PC-9 (cell line): ENCODE measurements at regions not wholly inside any gene's neighbourhood (a gene's known extent, or its start where the extent isn't known, plus 50 kb on each side); places are given as distances from the start of the nearest gene placed in this dataset.

Source experiments
- BruUV-seq: library from RNA; stranded (reverse); fragments of 400-500 nt; replicated peaks from 2 replicates; lab custom pipeline; 2021; lab: Mats Ljungman, UMichigan
- CTCF ChIA-PET: fragments of 300-600 bp; sonication (Branson Sonifier 250); formaldehyde crosslinking; loops from one replicate; lab custom pipeline; 2022; ENCODE audit warnings: antibody characterized with exemption; lab: Charles Lee
- POLR2A ChIA-PET: fragments of 300-600 bp; sonication (Branson Sonifier 250); formaldehyde crosslinking; loops from one replicate; lab custom pipeline; 2022; ENCODE audit warnings: antibody characterized with exemption; ENCODE audit not compliant: unreplicated experiment; lab: Charles Lee
- DNase-seq, 2 experiments: peaks; one replicate each; pipeline versions ENCODE4 v3.0.0 to v3.0.0-alpha.2; 2015 to 2022; ENCODE audit warnings: mixed read lengths in 1 of 2
- H2AFZ ChIP-seq: fragments of 200-600 bp; sonication (generic); 2 replicates; pipeline ENCODE4 v1.8.1; 2017; ENCODE audit warnings: antibody characterized with exemption
- H3F3A ChIP-seq: fragments of 200-600 bp; sonication (generic); 2 replicates; pipeline ENCODE4 v1.8.1; 2017; ENCODE audit warnings: antibody characterized with exemption, mild to moderate bottlenecking, low read depth; ENCODE audit not compliant: insufficient read depth
- H3K27ac ChIP-seq: fragments of 200-600 bp; sonication (generic); 2 replicates; pipeline ENCODE4 v1.6.1; 2016; ENCODE audit warnings: mixed run types
- H3K27me3 ChIP-seq: fragments of 200-600 bp; sonication (generic); 2 replicates; pipeline ENCODE4 v1.6.1; 2016; ENCODE audit warnings: low read depth, mixed run types; ENCODE audit not compliant: insufficient read depth
- H3K36me3 ChIP-seq: fragments of 200-600 bp; sonication (generic); 2 replicates; pipeline ENCODE4 v1.6.1; 2016; ENCODE audit warnings: low read depth, mixed run types
- H3K4me1 ChIP-seq: fragments of 200-600 bp; sonication (generic); replicated peaks from 2 replicates; pipeline ENCODE4 v1.6.1; 2016; ENCODE audit warnings: mixed run types; ENCODE audit not compliant: insufficient read depth
- H3K4me2 ChIP-seq: fragments of 200-600 bp; sonication (generic); 2 replicates; pipeline ENCODE4 v1.6.1; 2017; ENCODE audit warnings: mixed run types
- H3K4me3 ChIP-seq: fragments of 200-600 bp; sonication (generic); 2 replicates; pipeline ENCODE4 v1.6.1; 2016; ENCODE audit warnings: mixed run types
- H3K79me2 ChIP-seq: fragments of 200-600 bp; sonication (generic); 2 replicates; pipeline ENCODE4 v1.6.1; 2017; ENCODE audit warnings: low read depth, mixed run types
- H3K9me2 ChIP-seq: fragments of 200-600 bp; sonication (generic); 2 replicates; pipeline ENCODE4 v1.8.1; 2017; ENCODE audit warnings: mild to moderate bottlenecking; ENCODE audit not compliant: insufficient read depth
- H3K9me3 ChIP-seq: fragments of 200-600 bp; sonication (generic); 2 replicates; pipeline ENCODE4 v1.8.1; 2016; ENCODE audit warnings: low read depth; ENCODE audit not compliant: insufficient read depth
- H4K20me1 ChIP-seq: fragments of 200-600 bp; sonication (generic); 2 replicates; pipeline ENCODE4 v1.8.1; 2017; ENCODE audit not compliant: insufficient read depth
- CTCF ChIP-seq: fragments of 200-600 bp; sonication (generic); conservative IDR thresholded peaks from 2 replicates; pipeline ENCODE4 v1.6.1; 2017; ENCODE audit warnings: mixed run types, antibody characterized with exemption, mild to moderate bottlenecking, moderate library complexity
- EZH2 ChIP-seq: fragments of 200-600 bp; sonication (generic); IDR thresholded peaks from 2 replicates; pipeline ENCODE4 v1.8.0; 2017; ENCODE audit warnings: antibody characterized with exemption, low read depth
- intact Hi-C: fragments of 100-400 bp; cut with micrococcal nuclease; formaldehyde crosslinking; loops from one replicate; pipeline ENCODE4 v1.10.0; 2022; ENCODE audit not compliant: unreplicated experiment

- Histone ChIP-seq H3K79me2 (no peaks in the 10 kb centered on the region), H3K9me2 (no peaks in the 10 kb centered on the region), H3K4me3 (no peak overlapping the region), H3K27me3 (no peaks in the 10 kb centered on the region), H3K4me2 (no peak overlapping the region), H3F3A (no peaks in the 10 kb centered on the region), H3K27ac (no peak overlapping the region), H3K9me3 (no peaks in the 10 kb centered on the region), H3K36me3 (no peaks in the 10 kb centered on the region), H4K20me1 (no peaks in the 10 kb centered on the region), H3K4me1 (no peaks in the 10 kb centered on the region), H2AFZ (no peak overlapping the region)
- ChIA-PET CTCF (no interaction called here), POLR2A (no interaction called here)
- no peak for TF ChIP-seq EZH2
- no TSS peak for BruUV-seq
- intact Hi-C loops = no loop called here
- no peak for DNase-seq
These were observed 148.0 kb upstream of the PCDH20 start for GRCh38 chr13:61563645-61564044.

- Histone ChIP-seq H3K27ac (no peak overlapping the region), H3K4me3 (no peak overlapping the region), H3K9me2 (no peaks in the 10 kb centered on the region), H4K20me1 (no peaks in the 10 kb centered on the region), H3F3A (no peaks in the 10 kb centered on the region), H3K79me2 (no peaks in the 10 kb centered on the region), H3K9me3 (no peaks in the 10 kb centered on the region), H3K4me1 (no peaks in the 10 kb centered on the region), H2AFZ (no peak overlapping the region), H3K27me3 (no peaks in the 10 kb centered on the region), H3K36me3 (no peaks in the 10 kb centered on the region), H3K4me2 (no peak overlapping the region)
- intact Hi-C loops = no loop called here
- ChIA-PET POLR2A (no interaction called here), CTCF (no interaction called here)
- TF ChIP-seq CTCF = no peak
- TF ChIP-seq EZH2 = no peak
- BruUV-seq = no TSS peak
- DNase-seq = no peak
These were observed 131.3 kb upstream of the PCDH20 start for GRCh38 chr13:61546911-61547310.

- H4K20me1 ChIP-seq = no peaks in the 10 kb centered on the region
- H3F3A ChIP-seq = no peaks in the 10 kb centered on the region
- TF ChIP-seq EZH2 = no peak
- no peak for TF ChIP-seq CTCF
- no peak overlapping the region for H3K4me3 ChIP-seq
- intact Hi-C loops = no loop called here
- CTCF ChIA-PET = no interaction called here
- no peaks in the 10 kb centered on the region for H3K9me3 ChIP-seq
- no peaks in the 10 kb centered on the region for H3K27me3 ChIP-seq
- BruUV-seq = no TSS peak
- no peak overlapping the region for H2AFZ ChIP-seq
- DNase-seq = no peak
- H3K9me2 ChIP-seq = no peaks in the 10 kb centered on the region
- H3K36me3 ChIP-seq = no peaks in the 10 kb centered on the region
- POLR2A ChIA-PET = no interaction called here
- no peak overlapping the region for H3K4me2 ChIP-seq
- no peaks in the 10 kb centered on the region for H3K79me2 ChIP-seq
- no peaks in the 10 kb centered on the region for H3K4me1 ChIP-seq
- no peak overlapping the region for H3K27ac ChIP-seq
These were observed 130.8 kb upstream of the PCDH20 start for GRCh38 chr13:61546413-61546812.

GRCh38 chr13:61536433-61536832, 120.8 kb upstream of the PCDH20 start:
- no peaks in the 10 kb centered on the region for H3K4me1 ChIP-seq
- H3K79me2 ChIP-seq = no peaks in the 10 kb centered on the region
- no peak overlapping the region for H3K4me3 ChIP-seq
- H3K4me2 ChIP-seq = no peak overlapping the region
- ChIA-PET POLR2A (no interaction called here), CTCF (no interaction called here)
- no peaks in the 10 kb centered on the region for H3K36me3 ChIP-seq
- no peaks in the 10 kb centered on the region for H3K9me3 ChIP-seq
- intact Hi-C loops = no loop called here
- no peak overlapping the region for H3K27ac ChIP-seq
- no TSS peak for BruUV-seq
- H2AFZ ChIP-seq = no peak overlapping the region
- H3F3A ChIP-seq = no peaks in the 10 kb centered on the region
- no peaks in the 10 kb centered on the region for H3K27me3 ChIP-seq
- DNase-seq = no peak
- no peak for TF ChIP-seq EZH2
- no peak for TF ChIP-seq CTCF
- no peaks in the 10 kb centered on the region for H4K20me1 ChIP-seq
- H3K9me2 ChIP-seq = no peaks in the 10 kb centered on the region; the same call in 1 of the 2 replicates
